Prostate gland (tissue), 2 donors: ENCODE measurements at regions not wholly inside any gene's neighbourhood (a gene's known extent, or its start where the extent isn't known, plus 50 kb on each side); places are given as distances from the start of the nearest gene placed in this dataset.

Source experiments
- CTCF ChIP-seq, 4 experiments: fragments of 200-600 bp in 2 of 4; fragments of 450-650 bp in 2 of 4; sonication (generic) in 2 of 4; IDR thresholded peaks; 1 replicate in 3 of 4; 2 replicates in 1 of 4; pipeline ENCODE4 v1.5.1; 2016 to 2019; ENCODE audit warnings: antibody characterized with exemption in 4 of 4, mild to moderate bottlenecking in 2 of 4, moderate library complexity in 2 of 4
- POLR2A ChIP-seq: fragments of 450-650 bp; IDR thresholded peaks from one replicate; pipeline ENCODE4 v1.6.1; 2016; ENCODE audit warnings: antibody characterized with exemption, mild to moderate bottlenecking
- POLR2AphosphoS5 ChIP-seq: sonication (generic); formaldehyde crosslinking; IDR thresholded peaks from one replicate; pipeline ENCODE4 v1.6.1; 2017; ENCODE audit warnings: antibody characterized with exemption

GRCh38 chr3:174342171-174342570 is 517.0 kb upstream of the NAALADL2 start:
- TF ChIP-seq CTCF (IDR thresholded peaks at IDR 0.05) (no peak), POLR2AphosphoS5 (no peak), POLR2A (no peak)
